Activated naive CD4-positive, alpha-beta T cell treated with anti-CD3 and anti-CD28 coated beads for 36 hours (primary cell): ENCODE measurements at regions not wholly inside any gene's neighbourhood (a gene's known extent, or its start where the extent isn't known, plus 50 kb on each side); places are given as distances from the start of the nearest gene placed in this dataset.

Experiments used
- CTCF ChIA-PET: fragments of 350-600 bp; sonication (Branson Sonifier 250); formaldehyde crosslinking; loops from one replicate; lab custom pipeline; 2021; ENCODE audit warnings: antibody characterized with exemption; lab: Charles Lee
- DNase-seq: peaks from one replicate; pipeline ENCODE4 v3.0.0-alpha.2; 2020
- H3K27ac Mint-ChIP-seq: one replicate; pipeline ENCODE4 v1.8.0; 2021; ENCODE audit warnings: mild to moderate bottlenecking, mixed read lengths
- H3K27me3 Mint-ChIP-seq: one replicate; pipeline ENCODE4 v1.8.0; 2021; ENCODE audit warnings: low read depth, mixed read lengths
- H3K36me3 Mint-ChIP-seq: one replicate; pipeline ENCODE4 v1.8.0; 2021; ENCODE audit warnings: low read depth, mixed read lengths
- H3K4me1 Mint-ChIP-seq: one replicate; pipeline ENCODE4 v1.8.0; 2021; ENCODE audit warnings: low read depth, mixed read lengths
- H3K4me3 Mint-ChIP-seq: one replicate; pipeline ENCODE4 v1.8.0; 2021; ENCODE audit warnings: mild to moderate bottlenecking, moderate library complexity, mixed read lengths
- H3K9me3 Mint-ChIP-seq: one replicate; pipeline ENCODE4 v1.8.0; 2021; ENCODE audit warnings: mixed read lengths
- intact Hi-C: fragments of 100-400 bp; cut with micrococcal nuclease; formaldehyde crosslinking; loops from one replicate; pipeline ENCODE4 v1.15.1; 2023

GRCh38 chr13:59120297-59120843, 1043.4 kb downstream of the DIAPH3 start:
- H3K27ac Mint-ChIP-seq, result no peak overlapping the region
- H3K4me1 Mint-ChIP-seq, result no peaks in the 10 kb centered on the region
- H3K9me3 Mint-ChIP-seq, result no peaks in the 10 kb centered on the region
- H3K4me3 Mint-ChIP-seq, result no peak overlapping the region
- no peaks in the 10 kb centered on the region for H3K36me3 Mint-ChIP-seq
- CTCF ChIA-PET, result no interaction called here
- no peak for DNase-seq
- H3K27me3 Mint-ChIP-seq, result peaks cover 2% of the 10 kb centered on the region
- intact Hi-C loops, result no loop called here

GRCh38 chr13:59121507-59121906, 1042.2 kb downstream of the DIAPH3 start:
- intact Hi-C loops, result no loop called here
- no peak overlapping the region for H3K4me3 Mint-ChIP-seq
- no peak overlapping the region for H3K27ac Mint-ChIP-seq
- DNase-seq, result no peak
- no peaks in the 10 kb centered on the region for H3K4me1 Mint-ChIP-seq
- H3K9me3 Mint-ChIP-seq, result no peaks in the 10 kb centered on the region
- H3K27me3 Mint-ChIP-seq, result peaks cover 2% of the 10 kb centered on the region
- CTCF ChIA-PET, result no interaction called here
- H3K36me3 Mint-ChIP-seq, result no peaks in the 10 kb centered on the region

DNA sequence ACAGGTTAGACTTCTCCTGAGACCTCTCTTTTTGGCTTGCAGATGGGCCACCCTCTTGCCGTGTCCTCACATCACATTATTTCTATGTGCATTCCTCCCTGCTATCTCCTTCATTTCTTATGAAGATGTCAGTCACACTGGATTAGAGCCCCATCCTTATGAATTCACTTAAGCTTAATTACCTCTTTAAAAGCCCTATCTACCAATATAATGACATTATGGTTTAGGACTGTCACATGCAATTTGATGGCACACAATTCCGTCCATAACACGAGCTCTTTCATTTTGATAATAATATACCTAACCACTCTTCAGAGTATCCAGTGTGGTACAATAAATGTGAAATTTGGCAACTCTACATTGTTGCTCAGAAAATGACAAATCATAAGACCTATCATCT, 1037.3 kb downstream of the DIAPH3 start:
- Mint-ChIP-seq H3K4me1 (no peaks in the 10 kb centered on the region), H3K36me3 (no peaks in the 10 kb centered on the region), H3K4me3 (no peak overlapping the region), H3K27ac (no peak overlapping the region), H3K27me3 (peaks cover under 1% of the 10 kb centered on the region), H3K9me3 (no peaks in the 10 kb centered on the region)
- DNase-seq, result no peak
- intact Hi-C loops, result no loop called here
- CTCF ChIA-PET, result no interaction called here

DNA sequence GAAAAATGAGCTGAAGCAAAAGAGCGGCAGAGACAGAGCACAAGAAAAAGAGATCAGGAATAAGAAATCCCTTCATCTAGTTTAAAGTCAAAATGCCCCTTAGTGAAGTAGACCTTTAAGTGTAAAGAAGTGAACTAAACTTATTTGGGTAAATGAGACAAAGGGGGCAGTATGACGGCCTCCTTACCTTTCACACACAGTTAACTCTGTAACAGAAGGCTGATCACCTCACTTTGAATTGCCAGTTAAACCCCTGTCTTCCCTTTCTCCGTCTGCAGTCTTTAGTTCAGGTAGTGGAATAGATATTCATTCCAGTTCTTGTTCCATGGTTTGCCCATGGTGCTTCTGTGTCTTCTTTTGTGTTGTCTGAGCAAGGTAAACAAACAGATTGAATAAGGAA, 1029.8 kb downstream of the DIAPH3 start:
- intact Hi-C loops, result no loop called here
- Mint-ChIP-seq H3K27ac (no peak overlapping the region), H3K9me3 (peaks cover 3% of the 10 kb centered on the region), H3K27me3 (no peaks in the 10 kb centered on the region), H3K4me3 (no peak overlapping the region), H3K36me3 (no peaks in the 10 kb centered on the region), H3K4me1 (no peaks in the 10 kb centered on the region)
- no peak for DNase-seq
- CTCF ChIA-PET, result no interaction called here

DNA sequence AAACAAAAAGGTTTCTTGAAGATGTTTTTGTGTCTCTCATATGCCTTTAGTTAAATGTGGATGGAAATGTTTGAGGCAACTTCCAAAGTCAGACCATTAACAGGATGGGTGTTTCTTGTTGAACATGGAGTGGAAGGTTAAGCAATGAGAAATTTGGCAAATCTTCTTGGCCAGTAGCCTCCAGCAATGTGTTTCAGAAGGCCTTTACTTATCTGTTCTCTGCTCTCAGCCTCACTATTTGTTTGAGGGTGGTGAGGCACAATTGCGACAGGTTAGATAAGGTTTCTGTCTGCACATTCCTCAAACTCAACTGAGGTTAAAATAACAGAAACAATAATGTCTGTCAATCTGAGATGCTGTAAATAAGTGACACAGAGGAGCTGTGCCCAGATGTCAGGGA, 1019.0 kb downstream of the DIAPH3 start:
- H3K36me3 Mint-ChIP-seq, result no peaks in the 10 kb centered on the region
- intact Hi-C loops, result no loop called here
- H3K27ac Mint-ChIP-seq, result no peak overlapping the region
- CTCF ChIA-PET, result no interaction called here
- H3K9me3 Mint-ChIP-seq, result peaks cover 2% of the 10 kb centered on the region
- DNase-seq, result no peak
- peaks cover 2% of the 10 kb centered on the region for H3K27me3 Mint-ChIP-seq
- no peak overlapping the region for H3K4me3 Mint-ChIP-seq
- no peaks in the 10 kb centered on the region for H3K4me1 Mint-ChIP-seq

DNA sequence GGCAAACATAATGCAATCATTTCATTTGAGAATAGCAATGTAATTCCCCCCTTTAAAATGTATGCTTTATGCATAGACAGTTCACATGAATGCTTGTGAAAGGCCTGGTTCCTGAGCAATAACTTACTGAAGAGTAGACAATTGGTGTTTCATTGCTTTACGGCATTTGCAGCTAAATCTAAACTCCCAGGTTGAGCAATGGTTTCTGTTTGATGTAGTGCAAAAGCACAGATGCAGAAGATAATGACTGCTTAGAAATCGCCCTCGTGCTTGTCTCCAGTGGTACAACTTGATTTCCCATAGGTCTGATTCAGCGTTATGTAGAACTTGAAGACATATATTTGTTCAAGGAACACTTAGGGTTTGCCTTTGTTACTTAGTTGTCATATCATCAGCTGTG, 1018.3 kb downstream of the DIAPH3 start:
- no peak for DNase-seq
- peaks cover 2% of the 10 kb centered on the region for H3K27me3 Mint-ChIP-seq
- H3K4me3 Mint-ChIP-seq, result no peak overlapping the region
- no peak overlapping the region for H3K27ac Mint-ChIP-seq
- H3K4me1 Mint-ChIP-seq, result no peaks in the 10 kb centered on the region
- CTCF ChIA-PET, result no interaction called here
- intact Hi-C loops, result no loop called here
- H3K36me3 Mint-ChIP-seq, result no peaks in the 10 kb centered on the region
- H3K9me3 Mint-ChIP-seq, result peaks cover 2% of the 10 kb centered on the region

DNA sequence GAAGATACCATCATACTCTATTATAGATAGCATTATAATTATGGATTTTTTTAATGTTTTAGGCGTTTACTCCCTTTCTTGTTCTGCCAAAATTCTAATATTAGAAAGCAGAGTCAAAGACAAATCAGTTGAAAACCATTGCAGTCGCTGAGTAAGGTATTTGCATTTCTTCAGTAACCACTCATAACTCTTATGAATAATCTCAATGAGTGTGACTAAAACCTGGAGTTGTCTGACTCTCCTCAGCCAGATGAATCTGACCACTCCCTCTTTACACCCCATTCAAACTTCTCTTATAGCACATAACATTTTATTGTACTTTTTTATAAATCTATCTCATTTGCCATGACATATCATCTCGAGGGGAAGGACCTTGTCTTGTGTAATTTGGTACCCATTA, 1006.5 kb downstream of the DIAPH3 start:
- H3K4me1 Mint-ChIP-seq, result no peaks in the 10 kb centered on the region
- no peaks in the 10 kb centered on the region for H3K36me3 Mint-ChIP-seq
- H3K4me3 Mint-ChIP-seq, result no peak overlapping the region
- no peak for DNase-seq
- intact Hi-C loops, result no loop called here
- no peak overlapping the region for H3K27ac Mint-ChIP-seq
- CTCF ChIA-PET, result no interaction called here
- H3K27me3 Mint-ChIP-seq, result peaks cover 3% of the 10 kb centered on the region
- H3K9me3 Mint-ChIP-seq, result peaks cover 6% of the 10 kb centered on the region

- no peaks in the 10 kb centered on the region for H3K4me1 Mint-ChIP-seq
- no peaks in the 10 kb centered on the region for H3K27me3 Mint-ChIP-seq
- no peaks in the 10 kb centered on the region for H3K9me3 Mint-ChIP-seq
- CTCF ChIA-PET, result no interaction called here
- no peak overlapping the region for H3K4me3 Mint-ChIP-seq
- H3K27ac Mint-ChIP-seq, result no peak overlapping the region
- no peak for DNase-seq
- intact Hi-C loops, result no loop called here
- H3K36me3 Mint-ChIP-seq, result no peaks in the 10 kb centered on the region
Measured at GRCh38 chr13:59166174-59166573, 997.6 kb downstream of the DIAPH3 start.

DNA sequence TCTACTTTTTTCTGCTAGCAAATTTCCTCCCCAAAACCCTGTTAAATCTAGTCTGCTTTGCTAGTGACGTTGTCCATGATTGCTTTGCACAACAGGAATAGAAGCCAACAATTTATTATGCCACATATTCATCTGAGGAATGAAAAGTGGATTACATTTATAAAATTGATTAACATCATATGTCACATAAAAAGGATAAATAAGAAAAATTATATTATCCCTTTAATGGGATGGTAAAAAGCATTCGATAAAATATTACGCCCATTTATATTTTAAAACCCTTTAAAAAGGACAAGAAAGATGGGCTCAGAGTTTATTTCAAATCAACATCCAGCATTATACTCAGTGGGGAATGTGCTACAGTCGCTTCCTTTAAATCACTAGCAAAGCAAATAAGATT, 991.7 kb downstream of the DIAPH3 start:
- intact Hi-C loops, result loop anchor here (10.0 kb wide), 1 partner anchor 1547 kb away; no protein-coding TSS in a partner anchor
- H3K4me3 Mint-ChIP-seq, result no peak overlapping the region
- no peaks in the 10 kb centered on the region for H3K9me3 Mint-ChIP-seq
- H3K27me3 Mint-ChIP-seq, result no peaks in the 10 kb centered on the region
- CTCF ChIA-PET, result no interaction called here
- H3K36me3 Mint-ChIP-seq, result no peaks in the 10 kb centered on the region
- DNase-seq, result no peak
- no peak overlapping the region for H3K27ac Mint-ChIP-seq
- H3K4me1 Mint-ChIP-seq, result no peaks in the 10 kb centered on the region

- no peaks in the 10 kb centered on the region for H3K9me3 Mint-ChIP-seq
- no peaks in the 10 kb centered on the region for H3K27me3 Mint-ChIP-seq
- CTCF ChIA-PET, result no interaction called here
Measured at GRCh38 chr13:59176775-59177174, 987.0 kb downstream of the DIAPH3 start.

GRCh38 chr13:59178344-59178743, 985.4 kb downstream of the DIAPH3 start:
- DNase-seq, result no peak
- Mint-ChIP-seq H3K36me3 (no peaks in the 10 kb centered on the region), H3K4me3 (no peak overlapping the region), H3K27ac (no peak overlapping the region), H3K9me3 (no peaks in the 10 kb centered on the region), H3K4me1 (no peaks in the 10 kb centered on the region), H3K27me3 (no peaks in the 10 kb centered on the region)
- CTCF ChIA-PET, result no interaction called here
- intact Hi-C loops, result loop anchor here (10.0 kb wide), 1 partner anchor 1554 kb away; no protein-coding TSS in a partner anchor

More at GRCh38 chr13:59176775-59177174, 987.0 kb downstream of the DIAPH3 start:
- Mint-ChIP-seq H3K27ac (no peak overlapping the region), H3K4me3 (no peak overlapping the region), H3K36me3 (no peaks in the 10 kb centered on the region), H3K4me1 (no peaks in the 10 kb centered on the region)
- intact Hi-C loops, result loop anchor here (10.0 kb wide), 1 partner anchor 1552 kb away; no protein-coding TSS in a partner anchor
- no peak for DNase-seq

DNA sequence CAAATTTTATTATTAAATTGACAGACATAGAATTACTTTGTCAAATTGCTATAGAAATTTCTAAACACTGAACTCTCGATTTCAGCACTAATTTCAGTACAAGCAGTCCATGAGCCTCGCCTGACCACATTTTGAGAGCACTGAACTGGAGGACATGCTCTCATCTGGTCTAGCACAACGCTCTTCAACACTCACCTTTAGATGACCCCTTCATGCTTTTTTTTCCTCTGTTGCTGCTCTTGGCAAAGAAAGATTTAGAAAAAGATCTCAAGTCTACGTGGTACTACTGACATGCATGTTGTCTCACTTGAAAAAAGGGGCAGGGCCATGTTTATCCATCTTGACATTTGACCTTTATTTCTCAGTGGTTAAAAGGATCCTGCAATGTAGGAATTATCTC, 981.5 kb downstream of the DIAPH3 start:
- no peak overlapping the region for H3K4me3 Mint-ChIP-seq
- no peaks in the 10 kb centered on the region for H3K36me3 Mint-ChIP-seq
- H3K4me1 Mint-ChIP-seq, result no peaks in the 10 kb centered on the region
- no peak for DNase-seq
- H3K27me3 Mint-ChIP-seq, result no peaks in the 10 kb centered on the region
- CTCF ChIA-PET, result no interaction called here
- intact Hi-C loops, result no loop called here
- no peaks in the 10 kb centered on the region for H3K9me3 Mint-ChIP-seq
- no peak overlapping the region for H3K27ac Mint-ChIP-seq

DNA sequence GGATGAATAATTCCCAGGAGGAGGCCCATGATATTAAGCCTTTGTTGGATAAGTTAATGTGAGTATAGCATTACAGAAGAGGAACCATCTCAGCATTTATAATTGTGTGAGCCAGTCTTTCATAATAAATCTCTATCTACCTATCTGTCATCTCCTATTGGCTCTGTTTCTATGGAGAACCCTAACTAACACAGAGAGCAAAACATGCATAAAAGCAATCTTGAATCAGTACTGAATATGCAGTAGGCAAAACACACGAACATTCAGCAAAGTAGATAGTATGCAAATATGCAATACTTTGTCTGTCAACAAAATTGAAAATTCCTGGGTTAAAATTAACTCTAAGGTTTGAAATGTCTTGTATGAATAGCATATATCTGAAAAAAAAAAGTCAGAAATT, 966.3 kb downstream of the DIAPH3 start:
- intact Hi-C loops, result no loop called here
- Mint-ChIP-seq H3K4me3 (no peak overlapping the region), H3K27me3 (no peaks in the 10 kb centered on the region), H3K9me3 (no peaks in the 10 kb centered on the region), H3K4me1 (no peaks in the 10 kb centered on the region), H3K36me3 (no peaks in the 10 kb centered on the region), H3K27ac (no peak overlapping the region)
- no peak for DNase-seq
- CTCF ChIA-PET, result interaction anchor here (0.6 kb wide), 1 partner anchor 226 kb away, joined by 4 read pairs; no protein-coding TSS in a partner anchor
